HG02678 (cell line): ENCODE measurements at regions not wholly inside any gene's neighbourhood (a gene's known extent, or its start where the extent isn't known, plus 50 kb on each side); places are given as distances from the start of the nearest gene placed in this dataset.
A peak's percentile ranks its signal among the peaks of the same experiment; 100 is the strongest.

Experiments
- ATAC-seq: cut with Tn5 transposase; IDR thresholded peaks from one replicate; pipeline ENCODE4 v1.9.1; 2021; ENCODE audit warnings: mild to moderate bottlenecking, moderate library complexity; ENCODE audit not compliant: unreplicated experiment

GRCh38 chr2:11920993-11921583, 174.7 kb downstream of the LPIN1 start:
- no peak for ATAC-seq

DNA sequence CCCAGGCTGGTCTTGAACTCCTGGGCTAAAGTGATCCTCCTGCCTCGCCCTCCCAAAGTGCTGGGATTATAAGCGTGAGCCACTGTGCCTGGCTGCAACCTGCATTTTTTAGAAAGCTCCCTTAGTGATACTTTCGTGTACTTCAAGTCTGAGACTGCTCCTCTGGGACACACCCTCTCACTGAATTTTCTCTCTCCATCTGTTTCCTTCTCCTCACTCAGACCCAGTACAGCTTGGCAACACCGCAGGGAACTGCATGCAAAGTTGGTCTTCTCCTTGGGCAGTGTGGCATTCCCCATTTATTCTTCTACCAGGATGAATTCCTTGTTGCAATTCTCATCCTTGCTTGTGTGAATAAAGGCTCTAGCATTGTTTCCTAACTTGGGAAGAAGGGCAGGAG, 175.9 kb downstream of the LPIN1 start:
- no peak for ATAC-seq

DNA sequence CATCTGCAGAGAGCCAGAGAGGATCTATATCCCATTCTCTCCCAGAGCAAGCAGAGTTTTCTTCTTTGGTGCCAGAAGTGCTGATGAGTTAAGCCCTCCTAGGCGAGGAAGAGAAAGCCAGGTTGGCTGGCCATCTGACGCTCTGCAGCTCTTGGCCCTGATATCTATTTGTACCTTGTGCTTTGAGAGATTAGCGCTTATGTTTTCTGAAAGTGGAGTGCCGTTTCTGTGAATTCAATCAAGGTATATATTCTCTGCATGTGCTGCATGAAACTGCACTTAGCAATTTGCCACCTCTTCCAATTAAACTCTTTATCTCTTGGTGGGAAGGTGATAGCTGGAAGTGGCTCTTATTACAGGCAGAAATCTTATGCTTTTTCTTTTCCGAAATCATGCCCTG, 177.5 kb downstream of the LPIN1 start:
- ATAC-seq = no peak

DNA sequence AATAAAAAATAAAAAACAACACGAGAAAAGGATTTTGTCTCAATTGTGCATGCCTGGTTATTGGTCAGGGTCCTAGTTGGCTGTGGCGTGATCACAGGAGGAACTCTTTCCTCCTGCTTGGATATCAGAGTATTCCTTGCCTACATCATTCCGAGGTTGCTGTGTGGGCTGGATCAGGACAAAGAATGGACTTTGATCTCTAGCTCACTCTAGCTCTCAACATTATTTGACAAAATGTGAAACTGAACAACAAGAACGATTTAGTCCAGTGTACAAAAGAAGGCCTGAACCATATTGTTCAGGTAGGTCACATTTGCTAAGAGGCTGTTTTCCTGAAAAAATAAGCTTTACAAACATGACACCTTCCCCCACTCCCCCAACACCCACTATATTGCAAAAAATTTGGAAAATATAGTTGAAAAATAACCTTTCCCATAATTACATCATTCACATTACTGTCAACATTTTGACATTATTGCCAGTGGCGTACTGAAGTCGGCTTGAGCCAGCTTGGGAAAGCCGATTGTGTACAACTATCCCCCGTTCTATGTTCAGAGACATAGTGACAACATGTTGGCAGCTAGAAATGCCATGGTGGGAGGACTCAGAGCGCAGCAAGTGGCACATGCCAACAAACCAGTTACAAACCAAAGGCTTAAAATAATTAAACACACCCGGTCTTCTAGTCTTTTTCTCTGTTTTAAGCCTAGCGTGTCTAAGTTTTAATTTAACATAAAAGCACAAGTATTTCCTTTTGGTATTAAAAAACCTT, 179.0 kb downstream of the LPIN1 start:
- no peak for ATAC-seq

DNA sequence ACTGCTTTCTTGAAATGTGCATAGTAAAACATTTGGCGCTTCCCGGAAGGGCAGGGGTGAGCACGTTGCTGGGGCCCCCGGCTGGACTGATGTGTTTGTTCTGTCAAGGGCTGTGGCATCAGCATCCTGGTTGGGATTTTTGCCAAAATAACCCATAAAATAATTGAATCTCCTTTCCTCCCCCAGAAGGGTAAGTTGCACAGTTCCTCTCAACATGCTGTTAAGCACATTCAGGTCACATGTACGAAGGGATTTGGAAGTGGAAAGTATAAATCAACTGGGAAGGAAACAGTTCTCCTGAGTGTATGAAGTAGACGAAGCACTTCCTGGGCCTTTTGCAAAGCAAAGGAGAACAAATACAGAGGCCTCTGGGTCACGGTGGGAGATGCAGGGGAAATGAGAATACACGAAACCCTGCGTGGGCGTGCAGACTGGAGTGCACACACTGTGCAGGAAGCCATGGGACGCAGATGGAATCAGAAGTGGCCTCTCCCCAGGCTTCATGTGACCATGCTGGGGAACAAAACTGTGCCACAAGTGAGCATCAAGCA, 183.9 kb downstream of the LPIN1 start:
- ATAC-seq = no peak

DNA sequence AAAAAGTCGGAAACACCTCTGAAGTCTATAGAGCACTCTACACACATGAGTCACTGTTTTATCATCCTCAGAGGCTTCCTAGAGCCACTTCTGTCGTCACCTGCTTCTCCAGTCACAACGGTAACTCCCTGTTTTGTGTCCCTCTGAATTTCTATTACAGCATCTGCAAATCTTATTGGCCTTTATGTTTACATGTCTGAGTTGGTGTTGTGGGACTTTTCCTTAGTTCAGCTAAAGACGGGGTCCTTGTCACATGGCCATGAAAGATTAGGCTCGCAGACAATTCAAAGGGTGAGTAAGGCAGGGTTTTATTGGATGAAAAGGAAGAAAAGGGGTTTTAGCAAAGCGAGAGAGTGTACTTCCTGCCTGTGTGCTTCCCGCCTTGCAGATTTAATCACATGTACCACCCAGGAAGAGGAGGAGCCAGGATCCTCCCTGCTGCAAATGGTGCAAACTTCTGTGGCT, 185.6 kb downstream of the LPIN1 start:
- ATAC-seq = no peak

DNA sequence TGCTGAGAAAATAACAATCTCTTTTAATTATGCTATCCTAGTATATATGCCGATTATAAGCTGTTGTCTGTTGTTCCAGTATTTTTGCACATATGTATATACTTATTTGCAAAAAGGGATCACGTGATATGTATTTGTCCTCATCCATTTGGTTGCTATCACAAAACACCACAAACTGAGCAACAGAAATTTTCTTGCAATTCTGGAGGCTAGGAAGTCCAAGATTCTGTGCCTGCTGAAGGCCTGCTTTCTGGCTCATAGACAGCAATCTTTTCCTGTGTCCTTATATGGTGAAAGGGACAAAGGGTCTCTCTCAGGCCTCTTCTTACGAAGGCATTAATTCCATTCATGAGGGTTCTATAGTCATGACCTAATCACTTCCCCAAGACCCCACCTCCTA, 186.5 kb downstream of the LPIN1 start:
- ATAC-seq = no peak

- peak; percentile 76 for ATAC-seq
Measured at GRCh38 chr2:11933854-11934253, 187.4 kb downstream of the LPIN1 start.

GRCh38 chr2:11936761-11937160, 190.3 kb downstream of the LPIN1 start:
- ATAC-seq = no peak

GRCh38 chr2:11938196-11938595, 191.8 kb downstream of the LPIN1 start:
- ATAC-seq = no peak

DNA sequence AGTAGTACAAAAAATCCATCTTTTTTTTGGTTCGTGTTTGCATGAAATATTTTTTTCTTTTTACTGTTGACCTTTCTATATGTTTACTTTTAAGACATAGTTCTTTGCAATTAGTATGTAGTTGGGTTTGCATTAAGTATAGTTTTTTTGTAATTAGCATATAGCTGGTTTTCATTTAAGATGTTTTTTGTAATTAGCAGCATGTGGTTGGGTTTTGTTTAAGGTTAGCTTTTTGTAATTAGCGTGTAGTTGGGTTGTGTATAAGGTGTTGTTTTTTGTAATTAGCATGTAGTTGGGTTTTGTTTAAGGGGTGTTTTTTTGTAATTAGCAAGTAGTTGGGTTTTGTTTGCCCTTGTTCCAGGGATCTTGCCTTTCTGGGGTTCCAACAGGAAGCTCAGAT, 193.1 kb downstream of the LPIN1 start:
- ATAC-seq = no peak

DNA sequence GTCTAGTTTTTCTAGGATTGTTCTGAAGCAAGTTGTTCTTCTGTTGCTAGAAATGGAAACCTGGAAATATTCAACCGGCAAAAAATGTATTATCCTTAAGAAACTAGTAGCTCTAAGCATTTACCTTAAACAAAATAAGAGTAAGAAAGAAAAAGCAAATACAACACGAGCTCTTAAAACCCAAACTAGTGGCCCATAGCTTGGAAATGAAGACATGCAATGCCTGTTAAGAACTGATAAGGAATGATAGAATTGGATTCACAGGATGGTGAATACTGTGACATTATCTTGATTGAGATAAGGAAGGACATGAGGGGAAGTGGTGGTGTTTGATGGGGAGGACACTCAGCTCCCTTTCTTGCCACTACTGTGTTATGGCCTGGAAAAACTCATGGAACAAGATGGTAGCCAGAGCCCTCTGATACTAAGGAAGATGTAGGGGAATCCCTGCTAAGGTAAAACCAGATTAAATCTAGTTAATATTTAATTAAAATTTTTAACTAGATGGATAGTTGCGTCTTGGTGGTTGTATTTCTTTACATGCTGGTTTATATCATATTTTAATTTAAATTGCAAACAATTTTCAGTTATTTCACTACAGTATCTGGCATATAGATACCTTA, 193.8 kb downstream of the LPIN1 start:
- no peak for ATAC-seq

DNA sequence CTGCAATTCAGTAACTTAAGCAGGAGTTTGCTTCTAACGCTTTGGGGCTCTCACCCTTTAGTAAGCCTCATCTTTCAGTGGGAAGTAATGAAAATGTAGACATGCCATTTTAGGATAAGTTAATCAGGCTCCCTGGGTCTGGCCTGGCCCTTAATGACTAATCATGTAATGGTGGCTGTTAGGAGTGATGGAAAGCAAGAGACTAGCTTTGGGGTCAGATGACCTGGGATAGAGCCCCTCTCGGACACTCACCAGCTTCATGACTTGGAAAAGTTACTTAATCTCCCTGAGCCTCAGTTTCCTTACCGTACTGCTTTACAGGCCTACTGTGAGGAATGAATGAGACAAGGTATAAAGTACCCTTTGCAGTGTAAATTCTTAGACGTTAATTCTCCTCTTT, 194.4 kb downstream of the LPIN1 start:
- ATAC-seq = no peak

- ATAC-seq = no peak
Measured at GRCh38 chr2:11941201-11942177, 195.1 kb downstream of the LPIN1 start.

GRCh38 chr2:11942178-11942569, 195.7 kb downstream of the LPIN1 start:
- ATAC-seq = no peak

GRCh38 chr2:11944311-11944710, 197.9 kb downstream of the LPIN1 start:
- no peak for ATAC-seq

DNA sequence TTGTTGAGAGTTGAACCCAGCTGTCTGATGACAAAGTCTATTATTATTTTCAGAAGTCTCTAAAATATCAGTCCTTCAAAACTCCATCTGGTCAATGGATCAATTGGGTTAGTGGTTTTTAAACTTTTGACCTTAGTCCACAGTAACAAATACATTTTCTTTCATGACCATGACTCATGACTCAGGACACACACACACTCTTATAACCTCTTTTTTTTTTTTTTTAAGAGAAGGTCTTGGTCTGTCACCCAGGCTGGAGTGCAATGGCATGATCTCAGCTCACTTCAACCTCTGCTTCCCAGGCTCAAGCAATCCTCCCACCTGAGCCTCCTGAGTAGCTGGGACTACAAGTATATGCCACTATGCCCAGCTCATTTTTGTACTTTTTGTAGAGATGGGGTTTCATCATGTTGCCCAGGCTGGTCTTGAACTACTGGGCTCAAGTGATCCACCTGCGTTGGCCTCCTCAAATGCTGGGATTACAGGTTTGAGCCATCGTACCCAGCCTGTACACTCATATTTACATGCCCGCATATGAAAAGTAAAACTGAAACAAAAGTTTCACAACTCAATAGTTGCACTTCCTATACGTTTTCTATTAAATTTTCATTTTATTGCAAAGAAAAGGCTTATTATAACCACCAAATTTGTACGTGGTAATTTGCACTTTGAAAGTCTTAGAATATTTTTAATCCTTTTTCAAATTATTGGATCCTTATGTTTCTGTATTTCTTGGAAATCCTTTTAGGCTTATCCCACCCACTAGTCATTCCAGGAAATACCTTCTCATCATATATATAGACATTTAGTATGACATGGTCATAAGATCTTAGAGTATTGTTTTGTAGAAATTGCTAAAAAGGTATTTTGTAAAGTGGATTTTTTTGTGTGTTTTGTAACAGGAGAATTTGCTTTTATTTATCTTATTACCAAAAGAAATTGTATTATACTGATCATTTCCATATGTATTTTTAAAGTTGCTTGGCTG, 199.0 kb downstream of the LPIN1 start:
- peak; percentile 96 for ATAC-seq

- no peak for ATAC-seq
Measured at GRCh38 chr2:11947956-11948355, 201.5 kb downstream of the LPIN1 start.

DNA sequence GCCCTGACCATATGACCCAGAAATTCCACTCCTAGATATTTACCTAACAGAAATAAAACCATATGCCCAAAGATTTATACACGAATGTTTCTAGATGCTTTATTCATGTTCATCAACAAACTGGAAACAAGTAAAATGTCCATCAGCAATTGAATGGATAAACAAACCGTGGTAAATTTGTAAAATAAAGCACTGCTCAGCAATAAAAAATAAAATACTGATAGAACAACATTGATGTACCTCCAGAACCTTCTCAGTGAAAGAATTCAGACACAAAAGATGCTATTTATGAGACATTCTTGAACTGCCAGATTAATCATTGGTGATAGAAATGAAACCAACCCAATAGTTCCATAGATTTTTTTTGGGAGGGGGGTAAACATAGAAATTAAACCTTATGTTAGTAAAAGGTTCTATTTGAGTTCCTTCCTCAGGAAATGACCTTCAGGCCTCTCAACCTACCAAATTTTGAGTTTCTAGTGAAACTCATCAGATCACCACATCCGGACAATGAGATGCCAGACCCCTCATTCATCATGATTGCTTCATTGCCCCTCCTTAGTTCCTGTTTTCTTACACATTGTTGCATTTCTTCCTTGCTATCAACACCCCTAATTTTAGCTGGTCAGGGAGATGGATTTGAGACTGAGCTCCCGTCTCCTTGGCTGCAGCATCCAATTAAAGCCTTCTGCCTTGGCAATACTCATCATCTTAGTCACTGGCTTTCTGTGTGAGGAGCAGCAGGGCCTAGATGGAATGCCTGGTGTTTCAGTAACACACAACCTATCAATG, 203.5 kb downstream of the LPIN1 start:
- no peak for ATAC-seq
